ENCODE measurements at regions not wholly inside any gene's neighbourhood (a gene's known extent, or its start where the extent isn't known, plus 50 kb on each side); places are given as distances from the start of the nearest gene placed in this dataset.

- TF ChIP-seq CTCF (IDR thresholded peaks at IDR 0.05; ENCODE audit: low read depth, low read length): peak; percentile 88
- in situ Hi-C loops (cut with HindIII; ENCODE audit: low sequenced_read_pairs): no loop called here
- H3K4me3 ChIP-seq (ENCODE audit: low read depth, low read length): no peak overlapping the region
- peak; percentile 75 for DNase-seq (ENCODE audit: low read depth, low spot score)
Measured at GRCh38 chr3:99172736-99173657, 271.5 kb upstream of the DCBLD2 start.

DNA sequence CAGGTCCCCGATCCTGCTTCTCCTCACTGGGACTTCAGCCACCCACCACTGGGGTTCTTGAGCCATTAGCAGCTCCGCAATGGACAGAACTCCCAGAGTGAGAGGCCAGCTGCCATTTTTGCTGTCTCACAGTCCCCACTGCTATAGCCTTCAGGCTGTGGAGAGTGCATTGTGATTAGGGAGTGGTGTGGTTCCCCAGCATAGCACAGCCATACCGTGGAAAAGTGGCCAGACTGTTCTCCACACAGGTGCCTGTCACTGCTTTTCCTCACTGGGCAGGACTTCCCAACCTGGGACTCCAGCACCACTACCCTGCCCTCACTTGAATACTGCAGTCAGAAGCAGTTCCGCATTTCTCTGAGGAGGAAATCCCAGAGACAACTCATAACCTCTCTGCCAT is 270.3 kb upstream of the DCBLD2 start:
- TF ChIP-seq CTCF (IDR thresholded peaks at IDR 0.05; ENCODE audit: low read depth, low read length): no peak
- H3K4me3 ChIP-seq (ENCODE audit: low read depth, low read length): no peak overlapping the region
- in situ Hi-C loops (cut with HindIII; ENCODE audit: low sequenced_read_pairs): no loop called here
- no peak for DNase-seq (ENCODE audit: low read depth, low spot score)

- in situ Hi-C loops (cut with HindIII; ENCODE audit: low sequenced_read_pairs): no loop called here
- H3K4me3 ChIP-seq (ENCODE audit: low read depth, low read length): no peak overlapping the region
- DNase-seq (ENCODE audit: low read depth, low spot score): no peak
- TF ChIP-seq CTCF (IDR thresholded peaks at IDR 0.05; ENCODE audit: low read depth, low read length): no peak
Measured at GRCh38 chr3:99170867-99171517, 269.5 kb upstream of the DCBLD2 start.

GRCh38 chr3:99167071-99167470 is 265.6 kb upstream of the DCBLD2 start:
- peak; percentile 7 for DNase-seq (ENCODE audit: low read depth, low spot score)
- no peak overlapping the region for H3K4me3 ChIP-seq (ENCODE audit: low read depth, low read length)
- TF ChIP-seq CTCF (IDR thresholded peaks at IDR 0.05; ENCODE audit: low read depth, low read length): no peak
- in situ Hi-C loops (cut with HindIII; ENCODE audit: low sequenced_read_pairs): no loop called here

DNA sequence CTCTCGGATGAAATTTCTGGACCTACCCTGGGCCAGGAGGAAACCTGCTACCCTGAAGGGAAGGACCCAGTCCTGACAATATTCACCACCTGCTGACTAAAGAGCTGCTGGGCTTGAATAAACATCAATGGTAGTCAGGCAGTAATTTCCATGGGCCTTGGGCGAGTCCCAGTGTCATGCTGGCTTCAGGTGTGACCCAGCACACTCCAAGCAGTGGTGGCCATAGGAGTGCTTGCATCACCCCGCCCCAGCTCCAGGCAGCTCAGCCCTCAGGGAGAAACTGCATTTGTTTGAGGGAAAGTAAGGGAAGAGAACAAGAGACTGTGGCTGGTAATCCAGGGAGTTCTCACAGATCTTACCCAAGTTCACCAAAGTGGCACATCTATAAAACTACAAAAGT is 261.8 kb upstream of the DCBLD2 start:
- DNase-seq (ENCODE audit: low read depth, low spot score): no peak
- no peak overlapping the region for H3K4me3 ChIP-seq (ENCODE audit: low read depth, low read length)
- no peak for TF ChIP-seq CTCF (IDR thresholded peaks at IDR 0.05; ENCODE audit: low read depth, low read length)
- in situ Hi-C loops (cut with HindIII; ENCODE audit: low sequenced_read_pairs): no loop called here

DNA sequence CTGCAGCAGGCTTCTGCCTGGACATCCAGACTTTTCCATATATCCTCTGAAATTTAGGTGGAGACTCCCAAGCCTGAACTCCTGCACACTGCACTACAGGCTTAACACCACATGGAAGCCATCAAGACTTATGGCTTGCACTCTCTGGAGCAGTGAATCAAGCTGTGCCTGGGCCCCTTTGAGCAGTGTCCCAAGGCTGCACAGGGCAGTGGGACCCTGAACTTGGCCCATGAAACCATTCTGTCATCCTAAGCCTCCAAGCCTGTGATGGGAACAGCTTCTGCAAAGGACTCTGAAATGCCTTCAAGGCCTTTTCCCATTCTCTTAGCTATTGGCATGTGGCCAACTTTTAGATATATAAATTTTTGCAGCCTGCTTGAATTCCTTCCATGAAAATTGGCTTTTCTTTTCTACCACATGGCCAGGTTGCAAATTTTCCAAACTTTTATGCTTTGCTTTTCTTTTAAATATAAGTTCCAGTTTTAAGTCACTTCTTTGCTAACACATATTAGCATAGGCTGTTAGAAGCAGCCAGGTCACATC is 257.8 kb upstream of the DCBLD2 start:
- no peak for TF ChIP-seq CTCF (IDR thresholded peaks at IDR 0.05; ENCODE audit: low read depth, low read length)
- no peak for DNase-seq (ENCODE audit: low read depth, low spot score)
- in situ Hi-C loops (cut with HindIII; ENCODE audit: low sequenced_read_pairs): no loop called here

More for the DNA sequence above, 257.8 kb upstream of the DCBLD2 start:
- no peak overlapping the region for H3K4me3 ChIP-seq (ENCODE audit: low read depth, low read length)
